OCI-LY3 (cell line): ENCODE measurements at regions not wholly inside any gene's neighbourhood (a gene's known extent, or its start where the extent isn't known, plus 50 kb on each side); places are given as distances from the start of the nearest gene placed in this dataset.

Source experiments
- CTCF ChIP-seq: fragments of 200-600, 300-600 bp; sonication (generic); IDR thresholded peaks from 2 replicates; pipeline ENCODE4 v1.5.1; 2014; ENCODE audit warnings: antibody characterized with exemption, low read length, low read depth
- EZH2phosphoT487 ChIP-seq: fragments of 200-600 bp; shearing (Covaris generic); IDR thresholded peaks from 2 replicates; pipeline ENCODE4 v1.6.1; 2018; ENCODE audit warnings: antibody characterized with exemption, mixed run types, low read depth

DNA sequence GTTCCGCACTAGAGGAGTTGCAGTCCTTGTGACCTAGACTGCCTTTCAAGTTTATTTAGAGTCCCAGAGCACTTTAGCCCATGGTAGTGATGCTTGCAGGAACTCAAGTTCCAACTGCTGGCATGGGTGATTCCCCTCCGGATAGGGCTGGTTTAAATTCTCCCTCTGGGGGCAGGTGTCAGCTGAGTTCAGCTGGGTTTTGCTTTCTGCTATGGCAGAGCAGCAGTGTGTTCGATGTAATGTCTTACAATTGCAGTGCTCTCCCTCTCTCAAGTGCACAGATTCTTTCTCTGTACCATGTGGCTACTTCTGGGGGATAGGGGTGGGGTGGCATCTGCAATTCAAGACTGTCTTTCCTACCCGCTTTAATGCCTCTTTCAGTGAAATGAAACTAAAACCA, 164.8 kb upstream of the ZIC3 start:
- TF ChIP-seq EZH2phosphoT487 (no peak), CTCF (no peak)
